ENCODE measurements at regions not wholly inside any gene's neighbourhood (a gene's known extent, or its start where the extent isn't known, plus 50 kb on each side); places are given as distances from the start of the nearest gene placed in this dataset.

- no peak for TF ChIP-seq CTCF (conservative IDR thresholded peaks at IDR 0.05; ENCODE audit: low read length)
- no peak for TF ChIP-seq EZH2phosphoT487 (IDR thresholded peaks at IDR 0.05; ENCODE audit: borderline replicate concordance)
These were observed 477.1 kb downstream of the FBXO15 start for GRCh38 chr18:73670524-73670923.

All from Loucy (cell line).